ENCODE measurements at regions not wholly inside any gene's neighbourhood (a gene's known extent, or its start where the extent isn't known, plus 50 kb on each side); places are given as distances from the start of the nearest gene placed in this dataset.

DNA sequence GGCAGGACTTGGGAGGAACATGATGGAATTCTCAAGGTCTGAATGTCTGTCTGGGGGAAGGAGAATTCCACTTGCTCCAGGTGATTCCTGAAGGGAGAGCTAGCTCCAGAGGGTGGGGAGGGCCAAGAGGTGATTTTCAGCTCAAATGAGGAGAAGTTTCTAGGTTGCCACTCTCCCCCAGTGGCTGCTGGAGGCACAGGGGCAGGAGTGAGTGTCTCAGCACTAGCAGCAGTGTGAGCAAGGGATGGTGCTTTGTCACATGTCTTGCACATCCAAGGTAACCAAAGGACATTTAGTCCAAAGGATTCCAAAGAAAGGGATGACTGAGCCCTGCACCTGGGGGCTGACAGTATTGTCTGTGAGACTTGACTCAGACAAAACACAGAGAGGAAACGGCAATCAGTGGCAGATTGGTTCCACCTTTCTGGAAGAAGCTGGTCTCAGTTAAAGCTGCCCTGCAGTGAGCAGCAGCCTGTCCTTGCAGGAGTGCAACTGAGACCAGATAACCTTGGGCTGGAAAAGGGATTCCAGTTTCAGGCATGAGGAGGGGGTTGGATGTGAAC is 51.2 kb upstream of the PCBD1 start:
- TF ChIP-seq, protein P1, sequence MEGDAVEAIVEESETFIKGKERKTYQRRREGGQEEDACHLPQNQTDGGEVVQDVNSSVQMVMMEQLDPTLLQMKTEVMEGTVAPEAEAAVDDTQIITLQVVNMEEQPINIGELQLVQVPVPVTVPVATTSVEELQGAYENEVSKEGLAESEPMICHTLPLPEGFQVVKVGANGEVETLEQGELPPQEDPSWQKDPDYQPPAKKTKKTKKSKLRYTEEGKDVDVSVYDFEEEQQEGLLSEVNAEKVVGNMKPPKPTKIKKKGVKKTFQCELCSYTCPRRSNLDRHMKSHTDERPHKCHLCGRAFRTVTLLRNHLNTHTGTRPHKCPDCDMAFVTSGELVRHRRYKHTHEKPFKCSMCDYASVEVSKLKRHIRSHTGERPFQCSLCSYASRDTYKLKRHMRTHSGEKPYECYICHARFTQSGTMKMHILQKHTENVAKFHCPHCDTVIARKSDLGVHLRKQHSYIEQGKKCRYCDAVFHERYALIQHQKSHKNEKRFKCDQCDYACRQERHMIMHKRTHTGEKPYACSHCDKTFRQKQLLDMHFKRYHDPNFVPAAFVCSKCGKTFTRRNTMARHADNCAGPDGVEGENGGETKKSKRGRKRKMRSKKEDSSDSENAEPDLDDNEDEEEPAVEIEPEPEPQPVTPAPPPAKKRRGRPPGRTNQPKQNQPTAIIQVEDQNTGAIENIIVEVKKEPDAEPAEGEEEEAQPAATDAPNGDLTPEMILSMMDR (IDR thresholded peaks at IDR 0.05; ENCODE audit: low read length) = no peak
- TF ChIP-seq EZH2 (IDR thresholded peaks at IDR 0.05; ENCODE audit: borderline replicate concordance, low read length) = no peak
- Histone ChIP-seq H4K20me1 (ENCODE audit: insufficient read depth, low read length) (no peaks in the 10 kb centered on the region), H2AFZ (ENCODE audit: low read length) (no peak overlapping the region), H3K4me3 (ENCODE audit: low read depth, low read length, poor library complexity, severe bottlenecking) (no peak overlapping the region), H3K79me2 (ENCODE audit: insufficient read depth, low read length) (no peaks in the 10 kb centered on the region), H3K36me3 (ENCODE audit: insufficient read depth, low read length) (no peaks in the 10 kb centered on the region), H3K9me3 (ENCODE audit: low read length) (no peaks in the 10 kb centered on the region), H3K27me3 (ENCODE audit: insufficient read depth, low read length) (no peaks in the 10 kb centered on the region; the same call in none of the 2 replicates), H3F3A (ENCODE audit: insufficient read depth, low read length) (no peaks in the 10 kb centered on the region), H3K9ac (ENCODE audit: low read length) (no peak overlapping the region), H3K4me2 (ENCODE audit: low read length) (no peak overlapping the region), H3K27ac (ENCODE audit: low read depth, low read length, poor library complexity, severe bottlenecking) (no peak overlapping the region), H3K4me1 (ENCODE audit: insufficient read depth, low read length, severe bottlenecking) (no peaks in the 10 kb centered on the region), H3K9me2 (ENCODE audit: low read depth, low read length) (no peaks in the 10 kb centered on the region)

DNA sequence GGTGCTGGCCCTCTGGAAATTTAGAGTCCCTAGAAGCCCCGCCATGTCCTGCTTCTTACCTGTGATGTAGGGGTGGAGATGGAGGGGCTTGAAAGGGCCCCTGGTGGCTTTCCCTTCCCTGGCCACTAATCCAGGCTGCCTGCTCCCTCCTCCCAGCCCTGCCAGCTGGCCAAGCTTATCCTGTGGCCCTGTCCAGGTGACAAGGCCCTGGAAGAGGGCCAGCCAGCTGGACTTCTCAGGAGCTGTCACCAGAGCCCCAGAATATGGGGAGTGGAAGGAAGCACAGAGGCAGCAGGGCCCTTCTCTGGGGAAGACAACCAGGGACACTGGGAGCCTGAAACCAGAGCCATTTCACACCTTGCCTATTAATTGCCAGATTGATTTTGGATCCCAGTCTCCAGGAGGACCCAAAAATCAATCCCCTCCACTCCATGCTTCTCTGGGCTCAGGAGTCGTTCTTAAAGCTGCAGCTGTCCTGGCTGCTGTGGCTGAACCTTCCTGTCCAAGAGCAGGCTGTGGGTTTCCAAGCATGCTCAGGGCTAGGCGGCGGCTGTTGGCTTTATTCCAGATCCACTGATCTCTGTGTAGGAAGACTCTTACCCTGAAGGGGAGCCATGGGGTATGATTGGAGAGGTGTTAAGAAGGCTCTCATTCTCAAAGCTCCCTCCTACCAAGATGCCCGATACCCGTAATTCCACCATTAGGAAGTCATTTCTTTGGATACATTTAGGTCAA is 52.6 kb upstream of the PCBD1 start:
- TF ChIP-seq, protein P1 (IDR thresholded peaks at IDR 0.05; ENCODE audit: low read length) = no peak
- no peak for TF ChIP-seq EZH2 (IDR thresholded peaks at IDR 0.05; ENCODE audit: borderline replicate concordance, low read length)
- no peak overlapping the region for H3K4me2 ChIP-seq (ENCODE audit: low read length)
- H3K27me3 ChIP-seq (ENCODE audit: insufficient read depth, low read length) = no peaks in the 10 kb centered on the region; the same call in none of the 2 replicates
- H3K79me2 ChIP-seq (ENCODE audit: insufficient read depth, low read length) = no peaks in the 10 kb centered on the region
- H3K4me3 ChIP-seq (ENCODE audit: low read depth, low read length, poor library complexity, severe bottlenecking) = no peak overlapping the region
- no peaks in the 10 kb centered on the region for H3F3A ChIP-seq (ENCODE audit: insufficient read depth, low read length)
- no peak overlapping the region for H3K27ac ChIP-seq (ENCODE audit: low read depth, low read length, poor library complexity, severe bottlenecking)
- no peaks in the 10 kb centered on the region for H4K20me1 ChIP-seq (ENCODE audit: insufficient read depth, low read length)
- H3K9ac ChIP-seq (ENCODE audit: low read length) = no peak overlapping the region
- no peak overlapping the region for H2AFZ ChIP-seq (ENCODE audit: low read length)
- H3K9me3 ChIP-seq (ENCODE audit: low read length) = no peaks in the 10 kb centered on the region
- no peaks in the 10 kb centered on the region for H3K9me2 ChIP-seq (ENCODE audit: low read depth, low read length)
- H3K4me1 ChIP-seq (ENCODE audit: insufficient read depth, low read length, severe bottlenecking) = no peaks in the 10 kb centered on the region
- no peaks in the 10 kb centered on the region for H3K36me3 ChIP-seq (ENCODE audit: insufficient read depth, low read length)

DNA sequence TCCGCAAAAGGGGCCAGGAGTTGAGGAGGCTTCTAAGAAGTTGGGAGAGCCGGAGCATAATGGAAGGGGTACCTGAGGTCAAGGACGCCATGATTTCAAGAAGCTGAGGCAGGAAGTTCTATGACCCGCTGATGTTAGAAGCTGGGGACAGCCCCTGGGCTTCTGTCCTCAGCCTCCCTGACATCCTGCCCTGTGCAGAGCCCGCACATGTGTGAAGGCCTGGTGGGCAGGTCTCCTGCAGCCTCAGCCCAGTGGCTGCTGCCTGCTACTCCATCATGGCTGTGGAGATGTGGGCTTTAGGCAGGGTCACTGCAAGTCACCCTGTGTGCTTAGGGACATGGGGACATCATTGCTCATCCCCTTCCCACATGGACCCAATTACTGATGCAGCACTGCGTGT is 53.8 kb upstream of the PCBD1 start:
- Histone ChIP-seq H2AFZ (ENCODE audit: low read length) (no peak overlapping the region), H3K36me3 (ENCODE audit: insufficient read depth, low read length) (no peaks in the 10 kb centered on the region), H3K9ac (ENCODE audit: low read length) (no peak overlapping the region), H3K27ac (ENCODE audit: low read depth, low read length, poor library complexity, severe bottlenecking) (no peak overlapping the region), H3K27me3 (ENCODE audit: insufficient read depth, low read length) (no peaks in the 10 kb centered on the region; the same call in 1 of the 2 replicates), H3K4me2 (ENCODE audit: low read length) (no peak overlapping the region), H3K79me2 (ENCODE audit: insufficient read depth, low read length) (no peaks in the 10 kb centered on the region), H3K9me3 (ENCODE audit: low read length) (no peaks in the 10 kb centered on the region), H3K4me1 (ENCODE audit: insufficient read depth, low read length, severe bottlenecking) (no peaks in the 10 kb centered on the region), H3K4me3 (ENCODE audit: low read depth, low read length, poor library complexity, severe bottlenecking) (no peak overlapping the region), H4K20me1 (ENCODE audit: insufficient read depth, low read length) (no peaks in the 10 kb centered on the region), H3K9me2 (ENCODE audit: low read depth, low read length) (no peaks in the 10 kb centered on the region), H3F3A (ENCODE audit: insufficient read depth, low read length) (no peaks in the 10 kb centered on the region)
- TF ChIP-seq, protein P1 (IDR thresholded peaks at IDR 0.05; ENCODE audit: low read length) = no peak
- TF ChIP-seq EZH2 (IDR thresholded peaks at IDR 0.05; ENCODE audit: borderline replicate concordance, low read length) = no peak
